ENCODE measurements at regions not wholly inside any gene's neighbourhood (a gene's known extent, or its start where the extent isn't known, plus 50 kb on each side); places are given as distances from the start of the nearest gene placed in this dataset.

- Histone ChIP-seq H2AFZ (ENCODE audit: low read length) (no peak overlapping the region), H3K79me2 (ENCODE audit: low read length) (no peaks in the 10 kb centered on the region), H3K4me1 (ENCODE audit: low read length) (no peaks in the 10 kb centered on the region), H3K27me3 (replicated peaks; ENCODE audit: insufficient read depth, low read length) (peaks cover 32% of the 10 kb centered on the region), H3K4me2 (ENCODE audit: low read depth, low read length) (no peak overlapping the region), H3K27ac (ENCODE audit: low read length) (no peak overlapping the region), H3K9me3 (replicated peaks; ENCODE audit: insufficient read depth, low read length) (no peaks in the 10 kb centered on the region), H3K9me2 (replicated peaks; ENCODE audit: insufficient read depth, low read length) (no peaks in the 10 kb centered on the region), H3K4me3 (ENCODE audit: low read length) (no peak overlapping the region), H3F3A (ENCODE audit: insufficient read depth, low read length) (no peaks in the 10 kb centered on the region), H4K20me1 (ENCODE audit: insufficient read depth, low read length) (no peaks in the 10 kb centered on the region), H3K36me3 (replicated peaks; ENCODE audit: insufficient read depth, low read length) (no peaks in the 10 kb centered on the region), H3K9ac (ENCODE audit: low read length) (no peak overlapping the region)
- TF ChIP-seq EZH2phosphoT487 (IDR thresholded peaks at IDR 0.05; ENCODE audit: low read length) (no peak), EZH2 (optimal IDR thresholded peaks at IDR 0.05; ENCODE audit: low read depth, low read length) (no peak), CTCF (IDR thresholded peaks at IDR 0.05; ENCODE audit: low read length) (no peak)
- no peak for DNase-seq
Measured at GRCh38 chr22:27452922-27453321, 348.6 kb downstream of the MN1 start.

GRCh38 chr22:27453725-27454124 lies 347.8 kb downstream of the MN1 start:
- TF ChIP-seq EZH2 (optimal IDR thresholded peaks at IDR 0.05; ENCODE audit: low read depth, low read length) = no peak
- no peak for TF ChIP-seq CTCF (IDR thresholded peaks at IDR 0.05; ENCODE audit: low read length)
- no peak for TF ChIP-seq EZH2phosphoT487 (IDR thresholded peaks at IDR 0.05; ENCODE audit: low read length)
- Histone ChIP-seq H3K27me3 (replicated peaks; ENCODE audit: insufficient read depth, low read length) (peaks cover 25% of the 10 kb centered on the region), H3K4me1 (ENCODE audit: low read length) (no peaks in the 10 kb centered on the region), H4K20me1 (ENCODE audit: insufficient read depth, low read length) (no peaks in the 10 kb centered on the region), H3K4me3 (ENCODE audit: low read length) (no peak overlapping the region), H3K27ac (ENCODE audit: low read length) (no peak overlapping the region), H3K4me2 (ENCODE audit: low read depth, low read length) (no peak overlapping the region), H3K9ac (ENCODE audit: low read length) (no peak overlapping the region), H3K9me2 (replicated peaks; ENCODE audit: insufficient read depth, low read length) (no peaks in the 10 kb centered on the region), H3K79me2 (ENCODE audit: low read length) (no peaks in the 10 kb centered on the region), H3K9me3 (replicated peaks; ENCODE audit: insufficient read depth, low read length) (no peaks in the 10 kb centered on the region), H2AFZ (ENCODE audit: low read length) (no peak overlapping the region), H3K36me3 (replicated peaks; ENCODE audit: insufficient read depth, low read length) (no peaks in the 10 kb centered on the region), H3F3A (ENCODE audit: insufficient read depth, low read length) (no peaks in the 10 kb centered on the region)
- DNase-seq = no peak

- H2AFZ ChIP-seq (ENCODE audit: low read length) = no peak overlapping the region
- no peaks in the 10 kb centered on the region for H3K4me1 ChIP-seq (ENCODE audit: low read length)
- no peaks in the 10 kb centered on the region for H3K36me3 ChIP-seq (replicated peaks; ENCODE audit: insufficient read depth, low read length)
- H3F3A ChIP-seq (ENCODE audit: insufficient read depth, low read length) = no peaks in the 10 kb centered on the region
- no peak overlapping the region for H3K4me2 ChIP-seq (ENCODE audit: low read depth, low read length)
- no peak for DNase-seq
- no peaks in the 10 kb centered on the region for H3K79me2 ChIP-seq (ENCODE audit: low read length)
- no peaks in the 10 kb centered on the region for H3K9me3 ChIP-seq (replicated peaks; ENCODE audit: insufficient read depth, low read length)
- no peak overlapping the region for H3K27ac ChIP-seq (ENCODE audit: low read length)
- no peaks in the 10 kb centered on the region for H3K9me2 ChIP-seq (replicated peaks; ENCODE audit: insufficient read depth, low read length)
- H3K27me3 ChIP-seq (replicated peaks; ENCODE audit: insufficient read depth, low read length) = peaks cover 24% of the 10 kb centered on the region
- H4K20me1 ChIP-seq (ENCODE audit: insufficient read depth, low read length) = no peaks in the 10 kb centered on the region
- TF ChIP-seq EZH2phosphoT487 (IDR thresholded peaks at IDR 0.05; ENCODE audit: low read length) (no peak), CTCF (IDR thresholded peaks at IDR 0.05; ENCODE audit: low read length) (no peak), EZH2 (optimal IDR thresholded peaks at IDR 0.05; ENCODE audit: low read depth, low read length) (no peak)
- no peak overlapping the region for H3K4me3 ChIP-seq (ENCODE audit: low read length)
- H3K9ac ChIP-seq (ENCODE audit: low read length) = no peak overlapping the region
Measured at GRCh38 chr22:27454807-27455450, 346.6 kb downstream of the MN1 start.

Measured in MM.1S (cell line).